Mammary epithelial cell (primary cell): ENCODE measurements at regions not wholly inside any gene's neighbourhood (a gene's known extent, or its start where the extent isn't known, plus 50 kb on each side); places are given as distances from the start of the nearest gene placed in this dataset.

ENCODE experiments used
- CTCF ChIP-seq, 2 donors: IDR thresholded peaks in 1 of 2; conservative IDR thresholded peaks in 1 of 2; 2 replicates each; pipeline ENCODE4 v1.5.1; 2011 to 2012; ENCODE audit warnings: inconsistent platforms in 2 of 2, low read length in 2 of 2, mild to moderate bottlenecking in 2 of 2, control low read depth in 1 of 2, low read depth in 1 of 2; ENCODE audit not compliant: insufficient read depth in 1 of 2; ENCODE audit errors: extremely low read depth in 1 of 2
- EZH2 ChIP-seq: IDR thresholded peaks from 2 replicates; pipeline ENCODE4 v1.6.1; 2012; ENCODE audit warnings: low read length, inconsistent platforms, borderline replicate concordance

GRCh38 chr13:81020010-81020409, 679.1 kb upstream of the SPRY2 start:
- no peak for TF ChIP-seq CTCF (conservative IDR thresholded peaks at IDR 0.05 in 1 of 2, IDR thresholded peaks at IDR 0.05 in 1 of 2; ENCODE audit: extremely low read depth in 1 of 2, insufficient read depth in 1 of 2, low read depth in 1 of 2, low read length in 2 of 2)
- TF ChIP-seq EZH2, result no peak
